NCI-H446 (cell line): ENCODE measurements at regions not wholly inside any gene's neighbourhood (a gene's known extent, or its start where the extent isn't known, plus 50 kb on each side); places are given as distances from the start of the nearest gene placed in this dataset.
A peak's percentile ranks its signal among the peaks of the same experiment; 100 is the strongest.

Experiments
- DNase-seq, 2 experiments: peaks; one replicate each; lab custom pipeline; 2025; lab: John Stamatoyannopoulos, UW

DNA sequence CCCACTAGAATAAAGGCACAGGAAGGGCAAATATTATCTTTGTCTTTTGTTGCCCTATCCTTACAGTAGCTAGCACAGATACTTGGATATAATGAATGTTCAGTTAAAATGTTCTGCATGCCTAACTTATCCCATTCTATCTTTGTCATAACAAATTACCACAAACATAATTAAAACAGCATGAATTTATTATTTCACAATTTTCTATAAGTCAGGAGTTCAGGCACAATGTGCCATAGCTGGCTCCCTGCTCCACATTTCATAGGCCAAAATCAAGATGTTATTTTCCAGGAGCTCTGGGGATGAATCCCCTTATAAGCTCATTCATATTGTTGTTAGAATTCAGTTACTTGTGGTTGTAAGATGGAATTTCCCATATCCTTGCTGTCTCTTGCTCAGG, 975.5 kb downstream of the IGSF11 start:
- DNase-seq = no peak

DNA sequence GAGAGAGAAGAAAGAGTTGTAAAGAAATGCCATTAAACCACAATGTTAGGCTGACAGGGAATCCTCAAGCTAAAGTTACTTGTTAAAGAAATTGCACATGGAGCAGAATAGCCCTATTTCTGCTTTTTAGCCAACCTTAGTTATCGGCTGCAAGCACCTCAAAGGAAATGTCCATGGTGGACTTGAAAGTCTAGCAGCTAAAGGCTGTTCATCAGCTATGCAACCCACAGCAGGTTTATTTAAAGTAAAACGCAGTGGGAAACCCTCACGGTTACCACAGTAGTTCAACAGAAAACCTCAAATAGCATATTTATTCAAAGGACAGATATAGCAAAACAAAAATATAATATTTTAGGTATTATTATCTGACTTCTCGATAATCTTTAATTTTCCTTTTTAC, 967.2 kb downstream of the IGSF11 start:
- DNase-seq = no peak

DNA sequence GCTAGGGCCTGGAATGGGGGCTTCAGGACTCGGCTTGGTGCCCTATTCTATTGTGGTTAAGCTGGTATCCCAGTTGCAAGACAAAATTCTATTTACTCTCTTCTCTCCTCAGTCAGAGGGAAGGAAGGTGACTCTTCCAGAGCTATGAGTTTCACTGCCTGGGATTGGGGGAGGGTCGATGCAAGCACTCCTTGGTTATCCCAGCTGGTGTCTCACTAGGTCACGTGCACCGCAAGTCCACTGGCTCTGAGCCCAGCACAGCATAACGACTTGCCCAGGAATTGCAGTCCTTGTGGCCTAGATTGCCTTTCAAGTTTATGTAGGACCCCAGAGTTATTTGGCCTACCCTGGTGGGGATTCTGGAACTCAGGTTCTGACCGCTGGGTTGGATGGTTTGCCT, 958.8 kb downstream of the IGSF11 start:
- DNase-seq = peak; percentile 42 to 85

DNA sequence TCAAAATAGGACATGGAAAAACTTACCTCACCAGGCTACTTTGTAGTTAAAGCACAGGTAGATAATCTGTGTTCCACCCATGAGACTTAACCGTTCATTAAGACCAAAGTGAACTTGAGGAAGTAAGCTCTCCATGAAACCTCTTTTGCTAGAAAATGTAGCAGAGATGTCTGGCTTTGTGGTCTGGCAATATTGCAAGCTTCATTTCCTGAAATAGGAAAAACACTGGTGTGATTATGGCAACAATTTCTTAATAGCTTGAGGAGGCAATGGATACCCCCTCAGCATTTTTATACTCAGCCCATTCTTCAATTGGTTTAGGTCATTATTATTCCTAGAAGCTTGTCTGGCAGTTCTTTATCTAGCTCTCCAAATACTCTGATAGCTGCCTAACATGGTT, 957.3 kb downstream of the IGSF11 start:
- no peak for DNase-seq

DNA sequence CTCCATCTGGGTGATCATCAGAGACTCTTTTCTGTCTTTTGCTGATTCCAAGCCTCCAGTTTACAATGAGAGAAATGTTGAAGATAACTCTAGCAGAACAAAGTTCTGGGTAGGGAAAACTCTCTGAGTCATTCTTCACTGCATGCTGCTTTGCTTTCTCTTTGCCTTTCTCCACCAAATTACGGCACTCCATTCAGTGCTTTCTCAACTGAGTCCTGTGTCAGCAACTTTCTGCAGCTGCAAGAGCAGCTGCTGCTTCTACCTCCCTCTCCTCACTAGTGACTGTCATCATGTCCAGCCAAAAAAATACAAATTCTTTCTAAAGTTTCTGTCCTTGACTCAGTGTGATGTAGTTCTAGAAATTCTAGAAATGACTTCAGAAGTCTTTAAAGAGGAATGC, 953.8 kb downstream of the IGSF11 start:
- DNase-seq = no peak

DNA sequence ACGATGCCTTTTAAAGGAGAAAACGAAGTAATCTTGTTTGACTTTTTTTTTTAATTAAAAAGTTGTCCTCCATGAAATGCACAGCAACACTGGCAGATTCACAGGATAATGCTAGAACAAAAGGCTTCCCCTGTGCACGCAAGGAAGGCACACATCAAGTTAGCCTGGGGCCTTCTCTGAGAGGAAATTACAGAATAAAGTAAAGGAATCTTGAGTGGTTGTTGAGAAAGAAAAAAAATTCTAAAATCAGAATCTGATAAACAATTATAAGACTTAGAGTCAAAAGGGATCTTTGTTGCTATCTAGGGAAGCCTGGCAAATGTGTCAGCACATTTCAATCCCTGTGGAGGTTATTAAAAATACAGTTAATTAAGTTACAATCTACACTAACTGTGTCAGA, 946.0 kb downstream of the IGSF11 start:
- no peak for DNase-seq

DNA sequence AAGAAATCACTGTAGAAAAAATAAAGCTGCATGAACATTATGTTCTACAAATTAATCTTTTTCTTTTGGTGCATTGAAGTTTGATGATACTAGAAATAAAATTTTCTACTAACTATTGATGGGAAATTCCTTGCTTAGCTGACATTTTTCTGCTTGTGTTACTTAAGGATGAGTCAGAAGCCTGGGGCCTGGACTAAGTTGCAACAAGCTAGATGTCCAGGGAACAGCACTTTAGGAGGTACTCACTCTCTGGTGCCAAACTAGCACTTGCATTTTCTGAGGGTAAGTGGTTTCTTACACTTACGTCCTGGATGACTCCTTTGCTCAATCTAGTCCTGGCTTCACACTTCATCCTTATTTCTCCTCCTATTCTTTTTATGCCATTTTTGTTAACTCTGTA, 945.1 kb downstream of the IGSF11 start:
- no peak for DNase-seq

DNA sequence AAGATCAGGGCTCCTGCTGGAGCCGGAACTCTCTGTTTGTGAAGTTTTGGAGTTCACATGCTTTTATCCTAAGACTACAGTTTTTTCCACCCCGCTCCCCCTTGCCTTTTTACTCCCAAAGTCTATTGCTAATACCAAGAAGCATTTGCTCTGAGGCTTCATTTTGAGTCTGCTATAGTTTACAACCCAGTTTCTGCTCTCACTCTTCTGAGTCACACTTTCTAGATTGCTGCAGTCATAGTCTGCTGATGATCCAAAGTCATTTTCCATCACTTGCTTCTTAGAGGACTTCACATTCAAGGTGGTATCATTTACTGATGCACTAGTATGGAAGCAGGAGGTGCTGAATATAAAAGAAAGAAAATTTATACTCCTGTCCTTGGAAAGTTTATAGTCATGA, 937.4 kb downstream of the IGSF11 start:
- DNase-seq = no peak

DNA sequence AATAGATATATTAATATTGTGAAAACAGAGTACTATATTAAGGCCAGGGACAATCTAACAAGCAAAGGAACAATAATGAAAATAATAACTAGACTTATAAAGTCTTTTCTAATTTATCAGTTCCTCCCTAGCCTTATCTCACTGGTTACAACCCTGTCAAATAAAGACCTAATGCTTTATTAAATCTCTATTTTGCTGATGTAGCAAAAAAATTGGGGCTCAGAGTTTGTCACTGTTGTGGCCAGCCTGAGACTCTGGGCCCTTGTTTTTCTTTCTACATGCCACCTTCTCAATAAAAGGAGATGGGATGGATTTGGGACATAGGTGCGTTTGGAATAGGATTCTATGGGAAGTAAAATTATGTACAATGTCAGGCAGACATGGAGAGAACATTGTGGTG, 937.0 kb downstream of the IGSF11 start:
- no peak for DNase-seq

DNA sequence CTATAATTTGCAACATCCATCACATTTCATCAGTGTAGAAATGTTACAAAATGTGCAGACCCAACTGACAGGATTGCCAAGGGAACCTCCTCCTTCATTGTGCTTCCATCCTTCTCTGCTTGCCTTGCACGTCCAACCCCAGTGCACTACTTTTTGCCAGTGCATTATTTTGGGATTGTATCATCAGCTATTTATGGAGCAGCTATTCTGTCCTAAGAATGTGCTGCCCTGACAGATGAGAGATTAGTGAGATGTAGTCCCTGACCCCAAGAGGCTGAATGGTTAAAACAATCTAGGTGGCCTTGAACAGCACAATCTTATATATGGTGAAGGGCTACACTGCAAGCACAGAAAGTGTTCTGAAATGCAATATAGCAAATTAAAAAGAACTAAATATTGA, 935.8 kb downstream of the IGSF11 start:
- no peak for DNase-seq

DNA sequence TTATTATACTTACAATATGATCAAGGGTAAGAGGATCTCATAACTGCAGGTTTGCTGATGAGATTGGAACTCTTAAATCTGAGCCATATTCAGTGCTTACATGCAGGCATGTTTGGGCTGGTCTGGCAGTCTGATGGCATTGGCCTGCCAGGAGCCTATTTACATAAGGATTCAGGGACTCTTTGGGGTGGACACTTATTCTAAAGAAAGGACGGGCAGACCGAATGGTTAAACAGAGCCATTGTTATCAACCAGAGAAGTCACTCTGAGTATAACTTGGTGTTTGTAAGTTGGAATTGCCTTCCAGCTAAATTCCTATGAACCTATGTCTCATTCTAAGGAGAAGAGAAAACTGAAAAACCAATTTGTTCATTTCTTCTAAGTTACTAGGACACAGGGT, 932.8 kb downstream of the IGSF11 start:
- DNase-seq = no peak

DNA sequence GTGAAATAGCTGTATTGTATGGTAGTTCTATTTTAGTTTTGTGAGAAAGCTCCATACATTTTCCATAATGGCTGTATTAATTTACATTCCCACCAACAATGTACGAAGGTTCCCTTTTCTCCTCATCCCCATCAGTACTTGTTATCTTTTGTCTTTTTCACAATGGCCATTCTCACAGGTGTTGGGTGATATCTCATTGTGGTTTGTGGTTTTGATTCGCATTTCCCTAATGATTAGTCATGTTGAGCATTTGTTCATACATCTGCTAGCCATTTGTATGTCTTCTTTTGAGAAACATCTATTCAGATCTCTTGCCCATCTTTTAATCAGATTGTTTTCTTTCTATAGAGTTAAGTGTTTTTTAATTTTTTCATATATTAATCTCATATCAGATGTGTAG, 931.9 kb downstream of the IGSF11 start:
- DNase-seq = no peak

DNA sequence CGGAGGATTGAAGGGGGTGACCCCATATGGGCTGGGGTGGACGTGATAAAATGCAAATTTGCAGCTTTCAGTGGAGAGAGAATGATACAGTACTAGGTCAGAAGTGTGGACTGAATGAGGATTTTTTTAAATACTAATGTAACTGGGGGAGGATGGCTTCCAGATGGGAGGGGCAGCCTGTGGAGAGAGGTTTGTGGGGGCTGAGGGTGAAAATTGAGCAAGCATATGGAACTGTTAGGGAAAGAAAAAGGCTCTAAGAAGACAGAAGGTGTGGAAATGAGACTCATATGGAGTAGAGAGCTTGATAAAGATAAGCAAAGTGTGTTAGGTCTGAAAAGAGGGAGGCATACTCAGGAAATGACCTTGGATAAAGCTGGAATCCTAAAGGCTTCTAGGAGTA, 926.4 kb downstream of the IGSF11 start:
- no peak for DNase-seq

DNA sequence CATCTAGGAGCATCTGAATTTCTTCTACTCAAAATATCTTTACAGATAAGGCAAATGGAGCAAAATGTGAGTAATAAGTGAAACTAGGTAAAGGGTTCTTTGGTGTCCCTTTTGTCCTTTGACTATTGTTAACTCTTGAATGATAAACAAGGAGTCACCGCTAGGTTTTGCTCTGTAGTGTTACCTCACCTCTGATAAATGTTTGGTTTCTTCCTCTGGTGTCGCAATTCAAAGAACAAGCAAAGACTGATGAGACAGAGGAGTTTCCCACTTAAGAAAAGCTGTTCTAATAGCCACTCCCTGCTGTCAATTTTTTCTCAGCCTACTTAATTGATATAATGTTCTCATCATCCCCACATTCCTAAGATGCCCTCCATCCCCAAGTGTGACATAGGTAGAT, 925.9 kb downstream of the IGSF11 start:
- DNase-seq = no peak

DNA sequence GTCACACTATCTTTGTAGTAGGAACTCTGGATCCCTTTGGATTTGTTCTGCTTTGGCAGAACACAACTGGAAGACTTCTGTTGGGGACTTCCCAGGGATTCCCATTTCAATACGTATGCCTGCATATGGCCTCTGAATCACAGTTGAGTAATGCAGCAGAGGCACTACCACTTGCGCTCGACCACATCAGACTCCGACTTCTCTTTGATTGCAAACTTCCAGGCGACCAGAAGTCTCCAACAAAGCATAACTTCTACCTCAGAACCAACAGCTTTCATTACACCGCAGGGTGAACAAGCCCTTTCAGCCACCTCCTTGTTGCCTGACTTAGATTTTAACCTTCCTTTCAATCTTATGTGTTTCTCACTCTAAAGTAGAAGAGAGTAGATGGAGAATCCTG, 924.4 kb downstream of the IGSF11 start:
- DNase-seq = no peak

DNA sequence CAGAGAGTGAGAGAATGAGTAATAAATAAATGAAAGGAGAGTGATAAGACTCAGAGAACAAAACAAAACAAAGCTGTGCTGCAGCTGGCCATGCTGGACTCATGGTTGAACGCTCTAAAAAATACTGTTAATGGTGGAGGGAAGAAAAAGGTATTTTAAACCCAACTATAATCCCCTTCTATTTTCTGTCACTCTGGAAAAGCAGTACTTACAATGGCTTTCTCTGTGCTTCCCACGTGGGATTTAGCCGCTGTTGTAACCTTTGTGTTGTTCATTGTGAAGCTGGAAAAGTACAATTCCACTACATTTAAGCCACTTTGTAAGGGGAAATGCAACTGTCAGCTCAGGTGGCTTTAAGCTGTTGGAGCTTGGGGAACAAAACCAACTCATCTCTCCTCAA, 917.7 kb downstream of the IGSF11 start:
- no peak for DNase-seq

DNA sequence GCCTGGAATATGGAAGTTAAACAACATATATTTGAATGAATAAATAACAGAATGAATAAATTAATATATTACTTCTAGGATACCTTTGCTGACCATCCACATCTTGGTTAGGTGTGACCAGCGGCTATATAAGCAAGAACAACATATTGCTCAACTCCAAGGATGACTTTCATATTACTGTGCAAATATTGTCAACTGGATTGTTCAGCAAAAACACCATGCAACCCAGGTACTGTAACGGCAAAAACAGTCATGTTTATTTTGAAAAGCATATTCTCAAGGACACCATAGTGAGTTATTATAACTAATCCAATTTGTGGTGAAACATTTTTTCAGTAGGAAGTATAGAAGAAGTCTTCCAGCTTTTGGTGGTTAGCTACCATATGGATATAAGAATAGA, 907.9 kb downstream of the IGSF11 start:
- DNase-seq = no peak

DNA sequence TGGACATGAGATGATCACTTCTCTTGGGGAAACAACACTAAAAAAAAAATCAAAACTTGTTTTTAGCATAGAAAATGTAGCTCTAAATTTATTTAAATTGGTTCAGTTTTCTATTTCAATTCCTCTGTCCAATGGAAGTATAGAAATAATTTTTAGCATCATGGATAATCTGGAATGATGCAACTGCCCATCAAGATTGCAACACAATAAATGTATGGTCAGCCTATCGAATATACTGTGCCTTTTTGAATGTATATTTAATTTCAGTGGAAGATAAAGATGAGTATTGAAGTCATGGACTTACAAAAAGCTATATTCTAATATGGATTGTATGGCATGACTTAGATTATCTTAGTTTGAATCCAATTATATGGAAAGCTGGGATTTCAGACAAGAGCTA, 906.7 kb downstream of the IGSF11 start:
- DNase-seq = no peak

DNA sequence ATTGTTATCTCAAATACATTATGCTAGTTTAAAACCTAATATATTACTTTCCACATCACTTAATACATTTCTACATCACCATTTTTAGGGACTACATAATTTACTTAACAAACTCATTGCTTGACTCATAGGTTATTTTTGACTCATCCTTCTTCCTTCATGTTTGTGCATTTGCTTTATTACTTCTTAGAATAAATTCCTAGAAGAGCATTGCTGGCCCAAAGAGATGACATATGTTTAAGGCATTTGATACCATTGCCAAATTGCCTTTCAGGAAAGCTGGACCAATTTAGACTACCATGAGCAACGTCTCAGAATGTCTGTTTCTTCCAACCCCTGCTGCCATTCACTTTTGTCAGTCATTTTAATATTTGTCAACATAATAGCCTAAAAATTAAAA, 905.8 kb downstream of the IGSF11 start:
- DNase-seq = peak in 1 of 2 experiments; percentile 72

DNA sequence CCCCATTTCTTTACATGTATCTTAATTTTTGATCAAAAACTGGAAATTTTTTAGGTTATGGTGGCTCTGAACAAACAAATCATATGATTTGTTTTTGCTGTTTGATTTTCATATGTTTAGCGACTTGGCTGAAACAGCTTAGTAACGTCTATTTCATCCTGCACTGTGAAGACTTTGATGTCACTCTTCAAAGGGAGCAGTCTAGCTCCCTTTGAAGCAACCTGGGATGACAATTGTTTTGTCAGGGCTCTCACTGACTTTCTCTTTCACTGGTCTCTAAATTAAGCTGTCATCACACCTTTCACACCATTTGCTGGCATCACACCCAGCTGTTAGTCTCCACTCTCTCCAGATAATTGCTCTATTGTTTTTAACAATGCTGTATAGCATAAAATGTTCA, 896.9 kb downstream of the IGSF11 start:
- DNase-seq = no peak

DNA sequence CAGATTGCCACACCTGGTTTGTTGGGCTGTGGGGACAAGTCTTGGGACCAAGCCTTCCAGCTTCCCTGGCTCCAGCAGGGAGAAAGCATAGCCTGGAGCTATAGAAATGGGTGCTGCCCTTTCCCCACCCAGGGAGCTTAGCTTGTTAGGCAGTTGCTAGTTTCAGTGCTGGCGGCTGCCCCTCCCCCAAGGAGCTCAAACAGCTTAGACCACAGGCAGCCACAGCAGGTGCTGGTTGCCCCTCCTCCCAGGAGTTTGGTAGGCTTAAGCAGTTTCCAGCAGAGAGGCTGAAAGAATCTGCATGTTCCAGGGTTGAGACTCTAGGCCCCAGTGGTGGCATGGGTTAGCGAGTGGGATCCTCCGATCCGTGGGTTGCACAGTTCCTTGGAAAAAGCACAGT, 889.7 kb downstream of the IGSF11 start:
- no peak for DNase-seq

DNA sequence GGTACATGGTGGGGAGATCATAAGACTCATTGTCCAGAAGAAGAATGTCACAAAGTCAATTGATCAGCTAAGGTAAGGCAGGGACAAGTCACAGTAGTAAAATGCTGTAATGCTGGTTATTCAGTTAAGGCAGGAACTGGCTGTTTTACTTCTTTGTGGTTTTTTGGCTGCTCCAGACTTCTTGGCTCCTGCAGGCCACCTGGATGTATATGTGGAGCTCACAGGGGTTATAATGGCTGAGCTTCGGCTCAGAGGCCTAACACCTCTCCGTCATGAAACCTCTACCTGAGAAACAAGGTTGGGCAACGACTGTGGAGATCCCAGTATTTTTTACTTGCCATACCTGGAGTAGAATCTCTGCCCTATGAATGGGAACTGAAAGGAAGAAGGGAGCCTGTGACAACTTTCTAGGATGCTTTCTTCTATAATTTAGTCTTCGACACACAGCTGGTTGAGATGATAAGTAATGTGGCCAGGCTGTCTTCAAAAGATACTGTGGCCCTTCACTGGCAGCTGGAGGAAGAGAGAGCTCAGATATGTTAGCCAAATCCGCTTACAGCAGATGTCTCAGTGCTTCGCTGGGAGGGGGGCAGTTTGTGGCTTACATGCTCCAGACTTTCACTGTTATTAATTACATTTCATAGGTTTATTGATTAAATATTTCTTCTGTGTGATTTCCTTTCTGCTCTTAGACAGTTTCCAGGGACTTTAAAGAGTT, 887.8 kb downstream of the IGSF11 start:
- no peak for DNase-seq

DNA sequence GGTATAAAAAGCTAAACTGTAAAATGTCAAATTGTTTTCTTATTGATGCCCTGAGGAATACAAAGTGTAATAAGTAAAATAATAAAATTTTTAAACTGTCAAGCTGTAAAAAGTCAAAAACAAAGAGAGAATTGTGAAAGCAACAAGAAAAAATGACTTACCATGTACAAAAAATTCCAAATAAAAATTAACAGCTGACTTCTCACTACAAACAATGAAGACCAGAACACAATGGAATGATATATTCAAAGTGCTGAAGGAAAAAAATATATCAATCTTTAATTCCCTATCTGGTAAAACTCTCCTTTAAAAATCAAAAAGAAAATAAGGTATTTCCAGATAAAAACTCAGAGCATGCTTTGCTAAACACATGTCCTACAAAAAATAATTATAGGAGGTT, 883.5 kb downstream of the IGSF11 start:
- DNase-seq = no peak
